GM18907 (cell line): ENCODE measurements at regions not wholly inside any gene's neighbourhood (a gene's known extent, or its start where the extent isn't known, plus 50 kb on each side); places are given as distances from the start of the nearest gene placed in this dataset.
"Not testable (repeated sequence)": the region's sequence is repeated elsewhere in the genome, so short reads cannot be mapped to it uniquely, and the experiment has no call there.

Experiments
- ATAC-seq: cut with Tn5 transposase; IDR thresholded peaks from one replicate; pipeline ENCODE4 v1.9.1; 2021; ENCODE audit warnings: mild to moderate bottlenecking, moderate library complexity; ENCODE audit not compliant: unreplicated experiment

GRCh38 chr21:22258821-22259220 lies 1260.6 kb downstream of the NCAM2 start:
- ATAC-seq, result no peak

GRCh38 chr21:22260274-22260673 lies 1262.1 kb downstream of the NCAM2 start:
- ATAC-seq, result no peak

- ATAC-seq, result no peak
These were observed 1265.7 kb downstream of the NCAM2 start for GRCh38 chr21:22263890-22264289.

- ATAC-seq, result no peak
These were observed 1279.1 kb downstream of the NCAM2 start for GRCh38 chr21:22277341-22277740.

GRCh38 chr21:22278366-22278765 lies 1280.2 kb downstream of the NCAM2 start:
- ATAC-seq, result no peak

- no peak for ATAC-seq
These were observed 1282.6 kb downstream of the NCAM2 start for GRCh38 chr21:22280851-22281250.

- ATAC-seq, result no peak
These were observed 1290.8 kb downstream of the NCAM2 start for GRCh38 chr21:22288885-22289499.

- ATAC-seq, result no peak
These were observed 1293.9 kb downstream of the NCAM2 start for GRCh38 chr21:22292144-22292543.

GRCh38 chr21:22297575-22297974 lies 1299.4 kb downstream of the NCAM2 start:
- no peak for ATAC-seq

GRCh38 chr21:22311741-22312462 lies 1313.7 kb downstream of the NCAM2 start:
- ATAC-seq, result no peak

GRCh38 chr21:22314963-22315362 lies 1316.8 kb downstream of the NCAM2 start:
- no peak for ATAC-seq

- no peak for ATAC-seq
These were observed 1321.2 kb downstream of the NCAM2 start for GRCh38 chr21:22319435-22319834.

- no peak for ATAC-seq
These were observed 1344.7 kb downstream of the NCAM2 start for GRCh38 chr21:22342889-22343288.

- ATAC-seq, result no peak
These were observed 1345.1 kb downstream of the NCAM2 start for GRCh38 chr21:22343303-22343702.

GRCh38 chr21:22343721-22344120 lies 1345.5 kb downstream of the NCAM2 start:
- no peak for ATAC-seq

GRCh38 chr21:22345624-22346023 lies 1347.4 kb downstream of the NCAM2 start:
- no peak for ATAC-seq

- no peak for ATAC-seq
These were observed 1348.4 kb downstream of the NCAM2 start for GRCh38 chr21:22346576-22346975.

- no peak for ATAC-seq
These were observed 1352.9 kb downstream of the NCAM2 start for GRCh38 chr21:22351076-22351475.

- no peak for ATAC-seq
These were observed 1353.9 kb downstream of the NCAM2 start for GRCh38 chr21:22352088-22352487.

GRCh38 chr21:22355949-22356348 lies 1357.7 kb downstream of the NCAM2 start:
- ATAC-seq, result no peak

GRCh38 chr21:22356663-22357062 lies 1358.5 kb downstream of the NCAM2 start:
- ATAC-seq, result no peak

GRCh38 chr21:22359599-22359998 lies 1361.4 kb downstream of the NCAM2 start:
- not testable (repeated sequence) for ATAC-seq

- ATAC-seq, result no peak
These were observed 1365.3 kb downstream of the NCAM2 start for GRCh38 chr21:22363504-22363903.
